ENCODE measurements at regions not wholly inside any gene's neighbourhood (a gene's known extent, or its start where the extent isn't known, plus 50 kb on each side); places are given as distances from the start of the nearest gene placed in this dataset.

DNA sequence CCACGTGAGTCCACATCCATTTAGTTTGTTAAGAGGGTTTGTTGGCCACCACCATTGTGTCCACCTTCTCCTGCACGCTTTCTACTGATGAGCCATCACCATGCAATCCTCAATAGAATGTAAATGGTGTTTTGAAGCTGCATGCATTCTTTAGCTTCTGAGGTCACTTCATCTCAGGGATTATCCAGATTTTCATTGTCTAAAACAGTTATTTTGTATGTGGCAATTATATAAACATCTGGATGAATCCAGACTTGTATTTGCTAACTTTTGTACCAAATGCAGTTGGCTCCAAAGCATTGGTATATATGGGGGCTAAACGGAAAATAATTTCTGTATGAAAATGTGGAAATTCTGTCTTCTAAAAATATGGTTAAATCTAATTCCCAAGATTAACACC, 231.2 kb upstream of the ARID1B start:
- TF ChIP-seq, protein P1, sequence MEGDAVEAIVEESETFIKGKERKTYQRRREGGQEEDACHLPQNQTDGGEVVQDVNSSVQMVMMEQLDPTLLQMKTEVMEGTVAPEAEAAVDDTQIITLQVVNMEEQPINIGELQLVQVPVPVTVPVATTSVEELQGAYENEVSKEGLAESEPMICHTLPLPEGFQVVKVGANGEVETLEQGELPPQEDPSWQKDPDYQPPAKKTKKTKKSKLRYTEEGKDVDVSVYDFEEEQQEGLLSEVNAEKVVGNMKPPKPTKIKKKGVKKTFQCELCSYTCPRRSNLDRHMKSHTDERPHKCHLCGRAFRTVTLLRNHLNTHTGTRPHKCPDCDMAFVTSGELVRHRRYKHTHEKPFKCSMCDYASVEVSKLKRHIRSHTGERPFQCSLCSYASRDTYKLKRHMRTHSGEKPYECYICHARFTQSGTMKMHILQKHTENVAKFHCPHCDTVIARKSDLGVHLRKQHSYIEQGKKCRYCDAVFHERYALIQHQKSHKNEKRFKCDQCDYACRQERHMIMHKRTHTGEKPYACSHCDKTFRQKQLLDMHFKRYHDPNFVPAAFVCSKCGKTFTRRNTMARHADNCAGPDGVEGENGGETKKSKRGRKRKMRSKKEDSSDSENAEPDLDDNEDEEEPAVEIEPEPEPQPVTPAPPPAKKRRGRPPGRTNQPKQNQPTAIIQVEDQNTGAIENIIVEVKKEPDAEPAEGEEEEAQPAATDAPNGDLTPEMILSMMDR (conservative IDR thresholded peaks at IDR 0.05; ENCODE audit: low read length): no peak
- TF ChIP-seq EZH2phosphoT487 (IDR thresholded peaks at IDR 0.05; ENCODE audit: borderline replicate concordance, low read depth, low read length): no peak

All from OCI-LY7 (cell line).